ENCODE measurements at regions not wholly inside any gene's neighbourhood (a gene's known extent, or its start where the extent isn't known, plus 50 kb on each side); places are given as distances from the start of the nearest gene placed in this dataset.

GRCh38 chr20:1774479-1774878 lies 116.9 kb upstream of the SIRPG start:
- Mint-ChIP-seq H3K4me3 (ENCODE audit: unreplicated experiment) (no peak overlapping the region), H3K27ac (ENCODE audit: low read depth, unreplicated experiment) (no peak overlapping the region), H3K36me3 (ENCODE audit: insufficient read depth, unreplicated experiment) (no peaks in the 10 kb centered on the region), H3K9me3 (ENCODE audit: unreplicated experiment) (no peaks in the 10 kb centered on the region), H3K27me3 (ENCODE audit: insufficient read depth, unreplicated experiment) (no peaks in the 10 kb centered on the region), H3K4me1 (ENCODE audit: insufficient read depth, unreplicated experiment) (peaks cover 18% of the 10 kb centered on the region)
- ChIA-PET CTCF (interaction anchor here (0.7 to 3.7 kb wide), 3 partner anchors 10 to 266 kb away, joined by 3 to 48 read pairs (median 3); no protein-coding TSS in a partner anchor), POLR2A (no interaction called here)
- intact Hi-C loops (cut with micrococcal nuclease), result no loop called here
- BruUV-seq (replicated peaks), result no TSS peak
- no peak for DNase-seq (ENCODE audit: unreplicated experiment)
- no peak for TF ChIP-seq CTCF (IDR thresholded peaks at IDR 0.05; ENCODE audit: unreplicated experiment)

- H3K36me3 Mint-ChIP-seq (ENCODE audit: insufficient read depth, unreplicated experiment), result no peaks in the 10 kb centered on the region
- no peak for DNase-seq (ENCODE audit: unreplicated experiment)
- POLR2A ChIA-PET, result interaction anchor here (0.5 kb wide), 1 partner anchor 542 kb away, joined by 3 read pairs; no protein-coding TSS in a partner anchor
- no TSS peak for BruUV-seq (replicated peaks)
- CTCF ChIA-PET, result interaction anchor here (0.7 to 1.5 kb wide), 3 partner anchors 10 to 259 kb away, joined by 3 to 6 read pairs (median 3); no protein-coding TSS in a partner anchor
- H3K4me1 Mint-ChIP-seq (ENCODE audit: insufficient read depth, unreplicated experiment), result peaks cover 18% of the 10 kb centered on the region
- no peak overlapping the region for H3K4me3 Mint-ChIP-seq (ENCODE audit: unreplicated experiment)
- TF ChIP-seq CTCF (IDR thresholded peaks at IDR 0.05; ENCODE audit: unreplicated experiment), result no peak
- H3K27ac Mint-ChIP-seq (ENCODE audit: low read depth, unreplicated experiment), result no peak overlapping the region
- no peaks in the 10 kb centered on the region for H3K27me3 Mint-ChIP-seq (ENCODE audit: insufficient read depth, unreplicated experiment)
- intact Hi-C loops (cut with micrococcal nuclease), result no loop called here
- no peaks in the 10 kb centered on the region for H3K9me3 Mint-ChIP-seq (ENCODE audit: unreplicated experiment)
These were observed 116.2 kb upstream of the SIRPG start for GRCh38 chr20:1773816-1774215.

- no peak for DNase-seq (ENCODE audit: unreplicated experiment)
- Mint-ChIP-seq H3K27ac (ENCODE audit: low read depth, unreplicated experiment) (no peak overlapping the region), H3K9me3 (ENCODE audit: unreplicated experiment) (no peaks in the 10 kb centered on the region), H3K4me1 (ENCODE audit: insufficient read depth, unreplicated experiment) (no peaks in the 10 kb centered on the region), H3K4me3 (ENCODE audit: unreplicated experiment) (no peak overlapping the region), H3K36me3 (ENCODE audit: insufficient read depth, unreplicated experiment) (no peaks in the 10 kb centered on the region), H3K27me3 (ENCODE audit: insufficient read depth, unreplicated experiment) (no peaks in the 10 kb centered on the region)
- POLR2A ChIA-PET, result interaction anchor here (0.6 to 1.5 kb wide), 2 partner anchors 11 to 166 kb away, joined by 3 read pairs; no protein-coding TSS in a partner anchor
- intact Hi-C loops (cut with micrococcal nuclease), result loop anchor here (10.0 kb wide), 1 partner anchor 195 kb away; no protein-coding TSS in a partner anchor
- no TSS peak for BruUV-seq (replicated peaks)
- no peak for TF ChIP-seq CTCF (IDR thresholded peaks at IDR 0.05; ENCODE audit: unreplicated experiment)
- CTCF ChIA-PET, result interaction anchor here (0.7 to 1.8 kb wide), 7 partner anchors 7 to 407 kb away, joined by 3 to 5 read pairs (median 3); no protein-coding TSS in a partner anchor
These were observed 111.9 kb upstream of the SIRPG start for GRCh38 chr20:1769491-1769890.

- H3K4me1 Mint-ChIP-seq (ENCODE audit: insufficient read depth, unreplicated experiment), result no peaks in the 10 kb centered on the region
- DNase-seq (ENCODE audit: unreplicated experiment), result no peak
- H3K4me3 Mint-ChIP-seq (ENCODE audit: unreplicated experiment), result no peak overlapping the region
- intact Hi-C loops (cut with micrococcal nuclease), result loop anchor here (10.0 kb wide), 1 partner anchor 198 kb away; no protein-coding TSS in a partner anchor
- no TSS peak for BruUV-seq (replicated peaks)
- H3K27ac Mint-ChIP-seq (ENCODE audit: low read depth, unreplicated experiment), result no peak overlapping the region
- TF ChIP-seq CTCF (IDR thresholded peaks at IDR 0.05; ENCODE audit: unreplicated experiment), result no peak
- POLR2A ChIA-PET, result interaction anchor here (0.6 to 3.9 kb wide), 5 partner anchors 10 to 337 kb away, joined by 3 to 29 read pairs (median 3); no protein-coding TSS in a partner anchor
- CTCF ChIA-PET, result interaction anchor here (0.7 to 4.4 kb wide), 8 partner anchors 10 to 636 kb away, joined by 3 to 64 read pairs (median 20); no protein-coding TSS in a partner anchor
- H3K36me3 Mint-ChIP-seq (ENCODE audit: insufficient read depth, unreplicated experiment), result no peaks in the 10 kb centered on the region
- H3K27me3 Mint-ChIP-seq (ENCODE audit: insufficient read depth, unreplicated experiment), result no peaks in the 10 kb centered on the region
- H3K9me3 Mint-ChIP-seq (ENCODE audit: unreplicated experiment), result no peaks in the 10 kb centered on the region
These were observed 109.2 kb upstream of the SIRPG start for GRCh38 chr20:1766731-1767130.

Measured in MCF 10A (cell line).